AG09319 (cell line): ENCODE measurements at regions not wholly inside any gene's neighbourhood (a gene's known extent, or its start where the extent isn't known, plus 50 kb on each side); places are given as distances from the start of the nearest gene placed in this dataset.

ENCODE experiments used
- DNase-seq: peaks from one replicate; pipeline ENCODE4 v3.0.0-alpha.2; 2010; ENCODE audit warnings: low read depth; ENCODE audit errors: extremely low read depth
- TF ChIP-seq, protein P1 (sequence below): IDR thresholded peaks from 2 replicates; pipeline ENCODE4 v1.5.1; 2011; ENCODE audit warnings: low read depth, mild to moderate bottlenecking, inconsistent platforms, low read length, moderate library complexity

- no peak for DNase-seq
- TF ChIP-seq, protein P1, sequence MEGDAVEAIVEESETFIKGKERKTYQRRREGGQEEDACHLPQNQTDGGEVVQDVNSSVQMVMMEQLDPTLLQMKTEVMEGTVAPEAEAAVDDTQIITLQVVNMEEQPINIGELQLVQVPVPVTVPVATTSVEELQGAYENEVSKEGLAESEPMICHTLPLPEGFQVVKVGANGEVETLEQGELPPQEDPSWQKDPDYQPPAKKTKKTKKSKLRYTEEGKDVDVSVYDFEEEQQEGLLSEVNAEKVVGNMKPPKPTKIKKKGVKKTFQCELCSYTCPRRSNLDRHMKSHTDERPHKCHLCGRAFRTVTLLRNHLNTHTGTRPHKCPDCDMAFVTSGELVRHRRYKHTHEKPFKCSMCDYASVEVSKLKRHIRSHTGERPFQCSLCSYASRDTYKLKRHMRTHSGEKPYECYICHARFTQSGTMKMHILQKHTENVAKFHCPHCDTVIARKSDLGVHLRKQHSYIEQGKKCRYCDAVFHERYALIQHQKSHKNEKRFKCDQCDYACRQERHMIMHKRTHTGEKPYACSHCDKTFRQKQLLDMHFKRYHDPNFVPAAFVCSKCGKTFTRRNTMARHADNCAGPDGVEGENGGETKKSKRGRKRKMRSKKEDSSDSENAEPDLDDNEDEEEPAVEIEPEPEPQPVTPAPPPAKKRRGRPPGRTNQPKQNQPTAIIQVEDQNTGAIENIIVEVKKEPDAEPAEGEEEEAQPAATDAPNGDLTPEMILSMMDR = no peak
Measured at GRCh38 chr10:56763090-56763489, 402.0 kb upstream of the ZWINT start.

- TF ChIP-seq, protein P1 = no peak
Measured at GRCh38 chr10:56745490-56745889, 384.4 kb upstream of the ZWINT start.

GRCh38 chr10:56728349-56728748 lies 367.3 kb upstream of the ZWINT start:
- TF ChIP-seq, protein P1 = no peak
- DNase-seq = no peak

More at GRCh38 chr10:56745490-56745889, 384.4 kb upstream of the ZWINT start:
- DNase-seq = no peak

DNA sequence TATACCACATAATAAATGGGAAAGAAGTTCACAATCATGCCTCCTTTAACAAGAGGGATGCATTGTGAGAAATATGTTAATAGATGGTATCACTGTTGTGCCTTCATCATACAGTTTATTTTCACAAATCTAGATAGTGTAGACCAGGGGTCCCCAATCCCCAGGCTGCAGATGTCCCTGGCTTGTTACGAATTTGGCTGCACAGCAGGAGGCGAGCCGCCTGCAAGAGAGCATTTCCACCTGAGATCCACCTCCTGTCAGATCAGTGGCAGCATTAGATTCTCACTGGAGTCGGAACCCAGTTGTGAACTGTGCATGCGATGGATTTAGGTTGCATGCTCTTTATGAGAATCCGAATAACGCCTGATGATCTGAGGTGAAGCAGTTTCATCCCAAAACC lies 361.9 kb upstream of the ZWINT start:
- TF ChIP-seq, protein P1 = no peak
- no peak for DNase-seq

DNA sequence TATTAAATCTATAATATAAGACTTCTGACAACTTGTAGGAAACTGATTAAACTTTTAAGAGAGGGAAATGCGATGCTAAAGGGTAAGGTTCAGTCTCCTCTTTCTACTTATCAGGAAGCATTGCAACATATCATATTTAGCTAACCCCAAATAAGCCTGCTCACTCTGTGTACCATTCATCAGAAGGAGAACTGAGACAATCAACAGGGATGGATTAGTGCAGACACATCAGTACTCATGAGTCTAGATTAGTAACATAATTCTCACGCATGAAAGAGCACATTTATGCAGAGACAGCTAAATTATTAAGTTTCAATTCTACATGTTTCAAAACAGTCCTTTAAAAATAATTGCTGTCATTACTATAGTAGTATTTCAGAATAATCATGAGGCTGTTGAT lies 354.2 kb upstream of the ZWINT start:
- no peak for DNase-seq
- TF ChIP-seq, protein P1 = no peak

GRCh38 chr10:56698506-56698905 lies 337.4 kb upstream of the ZWINT start:
- TF ChIP-seq, protein P1 = no peak

GRCh38 chr10:56679578-56679977 lies 318.5 kb upstream of the ZWINT start:
- DNase-seq = no peak
- TF ChIP-seq, protein P1 = no peak

More at GRCh38 chr10:56698506-56698905, 337.4 kb upstream of the ZWINT start:
- DNase-seq = no peak
